K562 (cell line): ENCODE measurements at regions not wholly inside any gene's neighbourhood (a gene's known extent, or its start where the extent isn't known, plus 50 kb on each side); places are given as distances from the start of the nearest gene placed in this dataset.
A peak's percentile ranks its signal among the peaks of the same experiment; 100 is the strongest.

Experiments used
- HNRNPUL1 ChIP-seq: fragments of 200-400 bp; formaldehyde crosslinking; IDR thresholded peaks from 2 replicates; pipeline ENCODE4 v1.6.1; 2017; ENCODE audit warnings: low read length
- JUN ChIP-seq, 2 experiments: sonication (generic) in 1 of 2; formaldehyde crosslinking in 1 of 2; IDR thresholded peaks; 2 replicates each; pipeline versions ENCODE4 v1.6.1 to v1.8.0; 2012 to 2022; ENCODE audit warnings: borderline replicate concordance in 2 of 2, mild to moderate bottlenecking in 2 of 2, improper control_type of control experiment in 1 of 2, low read depth in 1 of 2, low read length in 1 of 2, missing genetic modification reagents in 1 of 2
- NFIC ChIP-seq: fragments of 450-650 bp; IDR thresholded peaks from 2 replicates; pipeline ENCODE4 v1.6.1; 2017; ENCODE audit warnings: mild to moderate bottlenecking, inconsistent platforms
- PHF21A ChIP-seq: fragments of 450-650 bp; IDR thresholded peaks from 2 replicates; pipeline ENCODE4 v1.6.1; 2017; ENCODE audit warnings: low read depth, borderline replicate concordance
- POLR3G ChIP-seq: IDR thresholded peaks from 2 replicates; pipeline ENCODE4 v1.6.1; 2011; ENCODE audit not compliant: insufficient read length, insufficient replicate concordance; ENCODE audit errors: extremely low read depth
- ZNF445 ChIP-seq: fragments of 250-450 bp; sonication (Bioruptor Pico); IDR thresholded peaks from 2 replicates; pipeline ENCODE4 v1.4.0; 2020; ENCODE audit warnings: low read depth, mild to moderate bottlenecking, moderate library complexity
- TF ChIP-seq, protein P1 (sequence below), 2 experiments: IDR thresholded peaks; 2 replicates each; pipeline ENCODE4 v1.6.1; 2012; ENCODE audit warnings: improper control_type of control experiment in 2 of 2, low read depth in 2 of 2, low read length in 2 of 2, borderline replicate concordance in 1 of 2
- TF ChIP-seq, protein P2 (sequence below), 2 experiments: fragments of 450-650 bp; IDR thresholded peaks; 2 replicates each; pipeline ENCODE4 v1.6.1; 2016
- TF ChIP-seq, protein P3 (sequence below): IDR thresholded peaks from 2 replicates; pipeline ENCODE4 v1.6.1; 2011; ENCODE audit warnings: borderline replicate concordance, low read depth, mild to moderate bottlenecking, moderate library complexity, low read length; ENCODE audit not compliant: insufficient read depth, poor library complexity, severe bottlenecking
- TF ChIP-seq, protein P4 (sequence below), 2 experiments: fragments of 450-650 bp; IDR thresholded peaks; 2 replicates each; pipeline ENCODE4 v1.6.1; 2018; ENCODE audit warnings: mild to moderate bottlenecking in 2 of 2, low read depth in 1 of 2; ENCODE audit not compliant: partially characterized antibody in 2 of 2
- TF ChIP-seq, protein P5 (sequence below): fragments of 450-650 bp; formaldehyde crosslinking; IDR thresholded peaks from 2 replicates; pipeline ENCODE4 v1.4.0; 2020; ENCODE audit warnings: mild to moderate bottlenecking, moderate library complexity

DNA sequence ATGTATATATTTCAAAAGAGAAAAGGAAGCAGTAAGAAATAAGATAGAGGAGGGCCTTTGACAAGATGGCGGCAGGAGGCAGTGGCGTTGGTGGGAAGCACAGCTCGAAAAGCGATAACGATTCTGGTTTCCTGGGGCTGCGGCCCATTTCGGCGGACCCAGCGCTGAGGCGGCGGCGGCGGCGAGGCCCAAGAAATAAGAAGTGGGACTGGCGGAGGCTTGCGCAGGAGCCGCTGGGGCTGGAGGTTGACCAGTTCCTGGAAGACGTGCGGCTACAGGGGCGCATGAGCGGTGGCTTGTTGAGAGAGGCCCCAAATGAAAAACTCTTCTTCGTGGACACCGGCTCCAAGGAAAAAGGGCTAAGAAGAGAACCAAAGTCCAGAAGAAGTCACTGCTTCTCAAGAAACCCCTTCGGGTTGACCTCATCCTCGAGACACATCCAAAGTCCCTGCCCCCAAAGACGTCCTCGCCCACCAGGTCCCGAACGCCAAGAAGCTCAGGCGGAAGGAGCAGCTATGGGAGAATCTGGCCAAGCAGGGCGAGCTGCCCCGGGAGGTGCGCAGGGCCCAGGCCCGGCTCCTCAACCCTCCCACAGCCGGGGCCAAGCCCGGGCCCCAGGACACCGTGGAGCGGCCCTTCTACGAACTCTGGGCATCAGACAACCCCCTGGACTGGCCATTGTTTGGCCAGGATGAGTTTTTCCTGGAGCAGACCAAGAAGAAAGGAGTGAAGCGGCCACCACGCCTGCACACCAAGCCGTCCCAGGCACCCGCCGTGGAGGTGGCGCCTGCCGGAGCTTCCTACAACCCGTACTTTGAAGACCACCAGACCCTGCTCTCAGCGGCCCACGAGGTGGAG lies 624.3 kb downstream of the MCTP2 start (continued):
- TF ChIP-seq, protein P1, sequence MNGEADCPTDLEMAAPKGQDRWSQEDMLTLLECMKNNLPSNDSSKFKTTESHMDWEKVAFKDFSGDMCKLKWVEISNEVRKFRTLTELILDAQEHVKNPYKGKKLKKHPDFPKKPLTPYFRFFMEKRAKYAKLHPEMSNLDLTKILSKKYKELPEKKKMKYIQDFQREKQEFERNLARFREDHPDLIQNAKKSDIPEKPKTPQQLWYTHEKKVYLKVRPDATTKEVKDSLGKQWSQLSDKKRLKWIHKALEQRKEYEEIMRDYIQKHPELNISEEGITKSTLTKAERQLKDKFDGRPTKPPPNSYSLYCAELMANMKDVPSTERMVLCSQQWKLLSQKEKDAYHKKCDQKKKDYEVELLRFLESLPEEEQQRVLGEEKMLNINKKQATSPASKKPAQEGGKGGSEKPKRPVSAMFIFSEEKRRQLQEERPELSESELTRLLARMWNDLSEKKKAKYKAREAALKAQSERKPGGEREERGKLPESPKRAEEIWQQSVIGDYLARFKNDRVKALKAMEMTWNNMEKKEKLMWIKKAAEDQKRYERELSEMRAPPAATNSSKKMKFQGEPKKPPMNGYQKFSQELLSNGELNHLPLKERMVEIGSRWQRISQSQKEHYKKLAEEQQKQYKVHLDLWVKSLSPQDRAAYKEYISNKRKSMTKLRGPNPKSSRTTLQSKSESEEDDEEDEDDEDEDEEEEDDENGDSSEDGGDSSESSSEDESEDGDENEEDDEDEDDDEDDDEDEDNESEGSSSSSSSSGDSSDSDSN (IDR thresholded peaks at IDR 0.05; ENCODE audit: borderline replicate concordance in 1 of 2, low read depth in 2 of 2, low read length in 2 of 2) = peak; percentile 39 to 84; a peak in 3 of 4 replicates
- TF ChIP-seq, protein P2, sequence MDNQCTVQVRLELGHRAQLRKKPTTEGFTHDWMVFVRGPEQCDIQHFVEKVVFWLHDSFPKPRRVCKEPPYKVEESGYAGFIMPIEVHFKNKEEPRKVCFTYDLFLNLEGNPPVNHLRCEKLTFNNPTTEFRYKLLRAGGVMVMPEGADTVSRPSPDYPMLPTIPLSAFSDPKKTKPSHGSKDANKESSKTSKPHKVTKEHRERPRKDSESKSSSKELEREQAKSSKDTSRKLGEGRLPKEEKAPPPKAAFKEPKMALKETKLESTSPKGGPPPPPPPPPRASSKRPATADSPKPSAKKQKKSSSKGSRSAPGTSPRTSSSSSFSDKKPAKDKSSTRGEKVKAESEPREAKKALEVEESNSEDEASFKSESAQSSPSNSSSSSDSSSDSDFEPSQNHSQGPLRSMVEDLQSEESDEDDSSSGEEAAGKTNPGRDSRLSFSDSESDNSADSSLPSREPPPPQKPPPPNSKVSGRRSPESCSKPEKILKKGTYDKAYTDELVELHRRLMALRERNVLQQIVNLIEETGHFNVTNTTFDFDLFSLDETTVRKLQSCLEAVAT (IDR thresholded peaks at IDR 0.05) = no peak
- TF ChIP-seq NFIC = no peak
- TF ChIP-seq, protein P3, sequence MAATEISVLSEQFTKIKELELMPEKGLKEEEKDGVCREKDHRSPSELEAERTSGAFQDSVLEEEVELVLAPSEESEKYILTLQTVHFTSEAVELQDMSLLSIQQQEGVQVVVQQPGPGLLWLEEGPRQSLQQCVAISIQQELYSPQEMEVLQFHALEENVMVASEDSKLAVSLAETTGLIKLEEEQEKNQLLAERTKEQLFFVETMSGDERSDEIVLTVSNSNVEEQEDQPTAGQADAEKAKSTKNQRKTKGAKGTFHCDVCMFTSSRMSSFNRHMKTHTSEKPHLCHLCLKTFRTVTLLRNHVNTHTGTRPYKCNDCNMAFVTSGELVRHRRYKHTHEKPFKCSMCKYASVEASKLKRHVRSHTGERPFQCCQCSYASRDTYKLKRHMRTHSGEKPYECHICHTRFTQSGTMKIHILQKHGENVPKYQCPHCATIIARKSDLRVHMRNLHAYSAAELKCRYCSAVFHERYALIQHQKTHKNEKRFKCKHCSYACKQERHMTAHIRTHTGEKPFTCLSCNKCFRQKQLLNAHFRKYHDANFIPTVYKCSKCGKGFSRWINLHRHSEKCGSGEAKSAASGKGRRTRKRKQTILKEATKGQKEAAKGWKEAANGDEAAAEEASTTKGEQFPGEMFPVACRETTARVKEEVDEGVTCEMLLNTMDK = no peak
- TF ChIP-seq, protein P4, sequence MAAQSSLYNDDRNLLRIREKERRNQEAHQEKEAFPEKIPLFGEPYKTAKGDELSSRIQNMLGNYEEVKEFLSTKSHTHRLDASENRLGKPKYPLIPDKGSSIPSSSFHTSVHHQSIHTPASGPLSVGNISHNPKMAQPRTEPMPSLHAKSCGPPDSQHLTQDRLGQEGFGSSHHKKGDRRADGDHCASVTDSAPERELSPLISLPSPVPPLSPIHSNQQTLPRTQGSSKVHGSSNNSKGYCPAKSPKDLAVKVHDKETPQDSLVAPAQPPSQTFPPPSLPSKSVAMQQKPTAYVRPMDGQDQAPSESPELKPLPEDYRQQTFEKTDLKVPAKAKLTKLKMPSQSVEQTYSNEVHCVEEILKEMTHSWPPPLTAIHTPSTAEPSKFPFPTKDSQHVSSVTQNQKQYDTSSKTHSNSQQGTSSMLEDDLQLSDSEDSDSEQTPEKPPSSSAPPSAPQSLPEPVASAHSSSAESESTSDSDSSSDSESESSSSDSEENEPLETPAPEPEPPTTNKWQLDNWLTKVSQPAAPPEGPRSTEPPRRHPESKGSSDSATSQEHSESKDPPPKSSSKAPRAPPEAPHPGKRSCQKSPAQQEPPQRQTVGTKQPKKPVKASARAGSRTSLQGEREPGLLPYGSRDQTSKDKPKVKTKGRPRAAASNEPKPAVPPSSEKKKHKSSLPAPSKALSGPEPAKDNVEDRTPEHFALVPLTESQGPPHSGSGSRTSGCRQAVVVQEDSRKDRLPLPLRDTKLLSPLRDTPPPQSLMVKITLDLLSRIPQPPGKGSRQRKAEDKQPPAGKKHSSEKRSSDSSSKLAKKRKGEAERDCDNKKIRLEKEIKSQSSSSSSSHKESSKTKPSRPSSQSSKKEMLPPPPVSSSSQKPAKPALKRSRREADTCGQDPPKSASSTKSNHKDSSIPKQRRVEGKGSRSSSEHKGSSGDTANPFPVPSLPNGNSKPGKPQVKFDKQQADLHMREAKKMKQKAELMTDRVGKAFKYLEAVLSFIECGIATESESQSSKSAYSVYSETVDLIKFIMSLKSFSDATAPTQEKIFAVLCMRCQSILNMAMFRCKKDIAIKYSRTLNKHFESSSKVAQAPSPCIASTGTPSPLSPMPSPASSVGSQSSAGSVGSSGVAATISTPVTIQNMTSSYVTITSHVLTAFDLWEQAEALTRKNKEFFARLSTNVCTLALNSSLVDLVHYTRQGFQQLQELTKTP (IDR thresholded peaks at IDR 0.05; ENCODE audit: low read depth in 1 of 2, partially characterized antibody in 2 of 2) = no peak
- no peak for TF ChIP-seq PHF21A
- TF ChIP-seq, protein P5, sequence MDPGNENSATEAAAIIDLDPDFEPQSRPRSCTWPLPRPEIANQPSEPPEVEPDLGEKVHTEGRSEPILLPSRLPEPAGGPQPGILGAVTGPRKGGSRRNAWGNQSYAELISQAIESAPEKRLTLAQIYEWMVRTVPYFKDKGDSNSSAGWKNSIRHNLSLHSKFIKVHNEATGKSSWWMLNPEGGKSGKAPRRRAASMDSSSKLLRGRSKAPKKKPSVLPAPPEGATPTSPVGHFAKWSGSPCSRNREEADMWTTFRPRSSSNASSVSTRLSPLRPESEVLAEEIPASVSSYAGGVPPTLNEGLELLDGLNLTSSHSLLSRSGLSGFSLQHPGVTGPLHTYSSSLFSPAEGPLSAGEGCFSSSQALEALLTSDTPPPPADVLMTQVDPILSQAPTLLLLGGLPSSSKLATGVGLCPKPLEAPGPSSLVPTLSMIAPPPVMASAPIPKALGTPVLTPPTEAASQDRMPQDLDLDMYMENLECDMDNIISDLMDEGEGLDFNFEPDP (CRISPR knock-in tag) = no peak
- no peak for TF ChIP-seq HNRNPUL1
- TF ChIP-seq JUN (IDR thresholded peaks at IDR 0.05; ENCODE audit: borderline replicate concordance, low read depth, low read length) = no peak
- TF ChIP-seq JUN (CRISPR knock-in tag; IDR thresholded peaks at IDR 0.05; ENCODE audit: borderline replicate concordance) = no peak
- TF ChIP-seq POLR3G = no peak
- TF ChIP-seq ZNF445 = no peak
